ENCODE measurements at regions not wholly inside any gene's neighbourhood (a gene's known extent, or its start where the extent isn't known, plus 50 kb on each side); places are given as distances from the start of the nearest gene placed in this dataset.

DNA sequence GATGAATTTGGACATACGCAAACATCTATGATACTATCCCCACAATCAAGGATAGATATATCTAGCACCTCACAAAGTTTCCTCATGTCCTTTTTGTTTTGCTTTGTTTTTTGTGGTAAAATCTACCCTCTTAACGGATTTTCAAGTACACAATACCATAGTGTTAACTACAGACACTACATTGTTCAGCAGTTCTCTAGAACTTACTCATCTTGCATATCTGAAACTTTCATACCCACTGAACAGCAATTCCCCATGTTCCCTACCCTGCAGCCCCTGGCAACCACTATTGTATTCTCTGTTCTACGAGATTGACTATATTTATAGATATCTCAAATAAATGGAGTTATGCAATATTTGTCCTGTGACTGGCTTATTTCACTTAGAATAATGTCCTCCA, 58.1 kb upstream of the TJP1 start:
- DNase-seq (ENCODE audit: low read depth) = no peak

GRCh38 chr15:29874977-29875376, 52.7 kb upstream of the TJP1 start:
- DNase-seq (ENCODE audit: low read depth) = no peak

GRCh38 chr15:29873947-29874411, 51.7 kb upstream of the TJP1 start:
- DNase-seq (ENCODE audit: low read depth) = no peak

DNA sequence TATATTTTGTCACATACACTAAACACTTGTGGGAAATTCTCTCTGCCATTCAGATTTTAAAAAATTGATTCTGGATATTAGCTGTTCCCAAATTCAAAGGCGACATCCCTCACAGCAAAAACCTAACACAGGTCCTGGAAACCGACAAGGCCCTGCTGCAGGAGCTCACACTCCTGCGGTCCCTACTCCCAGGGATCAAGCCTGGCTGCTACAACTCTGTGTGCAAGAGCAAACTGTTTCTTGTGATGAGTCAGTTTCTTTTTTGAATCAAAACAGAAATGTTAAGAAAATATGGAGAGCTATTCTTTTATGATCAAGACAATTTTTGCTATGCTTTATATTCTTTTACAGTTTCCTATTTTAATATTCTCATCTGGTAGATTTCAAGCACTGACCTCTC, 51.0 kb upstream of the TJP1 start:
- no peak for DNase-seq (ENCODE audit: low read depth)

GRCh38 chr15:29872716-29873115, 50.4 kb upstream of the TJP1 start:
- no peak for DNase-seq (ENCODE audit: low read depth)
